HL-60/S4 (cell line): ENCODE measurements at regions not wholly inside any gene's neighbourhood (a gene's known extent, or its start where the extent isn't known, plus 50 kb on each side); places are given as distances from the start of the nearest gene placed in this dataset.

Experiments
- in situ Hi-C: fragments of 300-500 bp; cut with MboI; formaldehyde crosslinking; loops from 2 replicates; pipeline ENCODE4 v1.14.3; 2022; ENCODE audit warnings: low sequenced_read_pairs

- in situ Hi-C loops: no loop called here
Measured at GRCh38 chr2:235287375-235287733, 206.5 kb upstream of the AGAP1 start.

DNA sequence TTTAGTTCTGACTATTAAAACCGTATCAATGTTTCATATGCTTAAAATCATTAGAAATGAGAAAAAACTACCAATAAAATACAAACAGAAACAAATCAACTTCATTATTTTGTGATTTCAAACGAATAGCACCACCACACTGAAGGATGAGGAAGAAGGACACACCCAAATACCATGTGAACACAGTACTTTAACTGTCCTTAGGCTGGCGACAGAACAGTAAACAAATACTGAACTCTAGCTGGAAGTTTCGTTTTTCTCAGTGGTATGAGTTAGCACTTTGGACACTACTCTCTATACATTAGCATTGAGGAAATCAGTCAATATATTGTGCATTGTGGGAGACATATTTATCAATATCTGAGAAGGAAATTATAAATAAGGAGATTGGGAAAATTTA, 202.4 kb upstream of the AGAP1 start:
- in situ Hi-C loops: no loop called here

GRCh38 chr2:235293061-235293460, 200.8 kb upstream of the AGAP1 start:
- in situ Hi-C loops: no loop called here

- in situ Hi-C loops: no loop called here
Measured at GRCh38 chr2:235295831-235296230, 198.0 kb upstream of the AGAP1 start.

DNA sequence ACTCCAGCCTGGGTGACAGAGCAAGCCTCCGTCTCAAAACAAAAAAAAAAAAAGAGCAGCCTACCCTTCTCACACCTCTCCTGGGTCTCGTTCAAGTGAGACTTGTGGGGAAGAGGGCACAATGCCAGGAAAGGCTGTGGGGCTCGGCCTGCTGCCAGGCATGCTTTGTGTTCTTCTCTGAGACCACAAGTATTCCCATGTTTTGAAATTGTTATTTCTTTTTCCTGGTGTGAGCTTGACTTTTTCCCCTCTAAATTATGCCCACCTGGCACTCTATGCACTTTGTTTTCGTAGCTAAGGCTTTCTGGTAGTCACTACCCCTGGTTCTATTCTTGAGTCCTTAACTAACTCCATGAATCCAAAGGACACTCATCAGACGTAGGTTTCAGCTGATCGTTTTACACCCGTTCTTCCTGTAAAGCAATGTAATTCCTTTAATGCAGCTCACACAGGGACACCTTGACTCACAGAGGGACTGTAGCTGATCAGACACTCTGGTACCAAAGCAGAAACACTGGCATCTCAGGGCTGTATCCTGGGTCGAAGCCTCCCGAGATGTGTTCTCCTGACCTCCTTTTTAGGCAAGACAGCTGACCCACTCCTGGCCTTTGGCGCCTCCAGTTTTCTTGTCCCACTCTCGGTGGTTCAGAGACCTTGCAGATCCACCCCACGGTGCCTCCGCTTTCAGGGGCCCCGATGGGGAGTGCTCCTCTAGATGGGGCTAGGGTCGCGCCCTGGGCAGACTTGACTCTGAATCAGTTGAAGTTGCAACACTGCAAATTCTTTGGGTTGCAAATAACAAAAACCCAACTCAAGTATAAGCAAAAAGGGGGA, 193.3 kb upstream of the AGAP1 start:
- in situ Hi-C loops: no loop called here

- in situ Hi-C loops: no loop called here
Measured at GRCh38 chr2:235301202-235302076, 192.4 kb upstream of the AGAP1 start.

DNA sequence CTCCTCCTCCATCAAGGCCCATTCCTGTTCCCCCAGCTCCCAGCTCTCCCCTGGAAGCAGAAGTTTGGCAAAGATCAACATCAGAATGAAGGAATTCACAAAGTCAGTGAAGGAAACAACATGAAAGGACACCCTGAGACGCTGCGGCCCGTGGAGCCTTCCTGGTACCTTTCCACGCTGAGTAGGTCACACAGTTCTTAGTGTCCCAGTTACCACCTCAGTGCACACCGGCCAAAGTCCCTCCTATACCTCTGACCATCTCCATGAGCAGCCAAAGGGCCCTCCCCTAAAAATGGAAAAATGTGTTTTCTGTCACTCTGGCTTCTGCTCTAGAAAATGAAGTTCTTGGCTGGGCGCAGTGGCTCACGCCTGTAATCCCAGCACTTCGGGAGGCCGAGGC, 191.6 kb upstream of the AGAP1 start:
- in situ Hi-C loops: no loop called here

DNA sequence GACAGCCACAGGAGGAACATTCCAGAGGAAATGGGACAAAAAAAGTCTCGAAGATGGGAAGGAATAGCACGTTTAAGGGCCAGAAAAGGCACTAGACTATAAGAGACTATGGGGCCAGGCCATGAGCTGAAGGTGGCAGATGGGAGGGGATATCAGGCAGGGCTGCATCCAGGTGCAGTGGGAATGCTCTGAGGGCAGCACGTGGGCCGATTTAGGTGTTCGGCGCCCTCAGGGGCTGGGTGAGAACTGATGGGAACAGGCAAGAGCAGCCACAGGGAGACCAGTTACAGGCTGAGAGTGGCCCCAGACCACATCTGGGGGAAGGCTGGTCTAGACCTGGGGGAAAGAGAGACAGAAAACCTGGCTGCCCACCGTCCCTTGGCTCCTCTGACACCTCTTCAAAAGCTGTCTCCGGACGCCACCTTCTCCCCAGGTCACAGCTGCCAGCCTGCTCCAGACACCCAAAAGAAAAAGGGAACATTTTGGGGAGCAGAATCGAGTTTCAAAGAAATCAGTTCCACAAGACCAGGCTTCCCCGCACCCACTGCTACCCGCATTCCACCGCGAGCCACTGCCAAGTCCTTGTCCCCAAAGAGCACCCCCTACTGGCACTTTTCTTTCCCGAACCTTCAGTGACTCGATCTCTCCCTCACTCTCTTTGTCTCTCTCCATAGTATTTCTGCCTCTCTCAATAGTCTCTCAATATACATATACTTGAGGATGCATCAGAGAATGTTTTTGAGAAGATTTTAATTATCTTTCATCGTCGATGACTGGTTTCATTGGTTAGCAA, 190.1 kb upstream of the AGAP1 start:
- in situ Hi-C loops: no loop called here

- in situ Hi-C loops: no loop called here
Measured at GRCh38 chr2:235305678-235306077, 188.2 kb upstream of the AGAP1 start.

DNA sequence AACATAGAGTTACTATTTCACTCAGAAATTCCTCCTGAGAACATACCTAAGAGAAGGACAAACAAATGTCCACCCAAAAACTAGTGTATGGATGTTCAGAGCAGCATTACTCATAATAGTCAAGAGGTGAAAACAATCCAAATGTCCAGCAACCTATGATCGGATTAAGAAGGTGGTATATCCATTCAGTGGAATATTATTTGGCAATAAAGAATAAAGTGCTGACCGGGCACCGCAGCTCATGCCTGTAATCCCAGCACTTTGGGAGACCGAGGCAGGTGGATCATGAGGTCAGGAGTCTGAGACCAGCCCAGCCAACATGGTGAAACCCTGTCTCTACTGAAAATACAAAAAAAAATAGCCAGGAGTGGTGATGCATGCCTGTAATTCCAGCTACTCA, 182.8 kb upstream of the AGAP1 start:
- in situ Hi-C loops: no loop called here

- in situ Hi-C loops: no loop called here
Measured at GRCh38 chr2:235312571-235312970, 181.3 kb upstream of the AGAP1 start.

DNA sequence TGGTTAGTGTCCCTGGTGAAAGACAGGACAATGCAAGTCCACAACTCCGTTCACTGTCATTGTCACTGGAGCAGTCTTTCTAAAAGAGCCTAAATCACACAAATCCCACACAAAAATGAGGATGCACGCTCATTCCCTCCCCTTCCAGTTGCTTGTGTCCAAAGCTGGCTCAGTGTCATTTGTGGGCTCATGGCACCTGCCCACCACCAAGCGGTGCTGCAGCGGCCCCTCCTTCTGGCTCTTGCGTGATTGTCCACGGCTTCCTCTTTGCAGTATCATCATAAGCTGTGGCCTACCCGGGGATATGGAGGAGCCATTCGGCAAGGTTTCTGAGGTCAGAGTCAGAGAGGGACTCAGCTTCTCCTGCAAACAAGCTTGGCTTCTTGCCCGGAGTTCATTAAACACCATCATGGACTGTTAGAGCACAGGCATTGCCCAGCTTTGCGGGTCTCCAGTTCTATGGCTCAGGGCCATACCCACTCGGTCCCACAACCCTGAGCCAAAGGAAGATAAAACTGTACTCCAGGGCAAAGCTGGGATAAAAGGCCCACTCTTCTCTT, 179.4 kb upstream of the AGAP1 start:
- in situ Hi-C loops: no loop called here

DNA sequence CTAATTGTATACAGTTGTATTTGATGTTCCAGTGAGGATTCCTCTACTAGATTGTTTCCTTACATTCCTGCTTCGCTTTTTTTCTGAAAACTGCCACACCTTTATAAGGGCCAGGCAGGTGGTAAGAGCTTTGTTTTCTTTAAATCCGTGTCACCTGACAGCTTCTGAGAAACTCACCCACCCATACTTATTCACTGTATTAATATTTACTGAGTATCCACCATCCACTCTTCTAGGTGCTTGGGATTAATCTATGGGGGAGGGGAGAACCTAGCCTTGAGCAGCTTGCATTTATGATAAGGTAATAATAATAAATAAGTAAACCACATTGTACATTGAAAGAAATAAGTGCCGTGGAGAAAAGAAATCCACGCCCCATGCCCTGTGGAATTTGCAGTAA, 174.7 kb upstream of the AGAP1 start:
- in situ Hi-C loops: no loop called here

DNA sequence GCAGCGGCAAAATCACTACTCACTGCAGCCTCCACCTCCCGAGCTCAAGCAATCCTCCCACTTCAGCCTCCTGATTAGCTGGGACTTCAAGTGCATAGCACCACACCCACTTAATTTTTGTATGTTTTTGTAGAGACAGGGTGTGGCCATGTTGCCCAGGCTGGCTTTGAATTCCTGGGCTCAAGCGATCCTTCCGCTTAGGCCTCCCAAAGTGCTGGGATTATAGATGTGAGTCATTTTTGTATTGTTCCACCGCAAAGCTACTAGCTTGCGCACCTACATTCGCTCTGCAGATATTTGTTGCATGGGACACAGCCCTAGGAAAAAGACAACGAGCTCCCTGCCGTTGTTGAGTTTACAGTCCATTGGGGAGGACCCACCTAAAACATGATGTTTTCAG, 173.5 kb upstream of the AGAP1 start:
- in situ Hi-C loops: no loop called here

- in situ Hi-C loops: no loop called here
Measured at GRCh38 chr2:235324324-235324723, 169.5 kb upstream of the AGAP1 start.

DNA sequence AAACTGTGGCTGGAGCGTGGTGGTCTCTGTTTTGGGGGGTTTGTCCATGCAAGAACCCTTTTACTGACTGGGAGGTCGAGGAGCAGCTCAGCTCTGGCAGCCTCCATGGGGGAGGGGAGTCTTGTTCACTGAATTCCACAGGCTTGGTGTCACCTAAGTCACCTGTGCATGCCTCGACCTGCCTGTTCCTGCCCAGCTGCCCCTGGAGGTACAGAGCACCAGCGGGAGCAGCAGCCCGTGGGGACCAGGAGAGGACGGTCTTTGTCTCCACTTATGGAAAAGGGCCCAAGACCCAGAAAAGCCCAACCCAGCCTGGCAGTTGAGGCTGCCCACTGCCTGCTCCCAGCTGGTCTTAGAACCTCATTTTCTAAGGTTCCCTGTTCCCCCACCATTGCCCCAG, 168.7 kb upstream of the AGAP1 start:
- in situ Hi-C loops: no loop called here

DNA sequence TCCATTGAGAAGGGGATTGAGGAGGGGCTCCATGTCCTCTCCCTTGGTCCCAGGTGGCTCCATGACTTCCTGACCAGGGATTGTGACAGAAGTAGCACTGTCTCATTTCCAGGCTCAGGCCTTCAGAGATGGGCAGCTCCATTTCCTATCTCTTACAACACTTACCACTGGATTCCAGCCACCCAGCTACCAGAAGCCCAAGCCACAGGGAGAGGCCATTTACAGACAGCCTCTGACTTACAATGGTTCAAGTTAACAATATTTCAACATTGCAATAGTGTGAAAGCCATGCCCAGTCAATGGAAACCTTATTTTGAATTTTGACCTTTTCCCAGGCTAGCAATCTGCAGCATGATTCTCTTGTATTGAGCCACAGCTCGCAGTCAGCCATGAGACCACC, 164.9 kb upstream of the AGAP1 start:
- in situ Hi-C loops: no loop called here

DNA sequence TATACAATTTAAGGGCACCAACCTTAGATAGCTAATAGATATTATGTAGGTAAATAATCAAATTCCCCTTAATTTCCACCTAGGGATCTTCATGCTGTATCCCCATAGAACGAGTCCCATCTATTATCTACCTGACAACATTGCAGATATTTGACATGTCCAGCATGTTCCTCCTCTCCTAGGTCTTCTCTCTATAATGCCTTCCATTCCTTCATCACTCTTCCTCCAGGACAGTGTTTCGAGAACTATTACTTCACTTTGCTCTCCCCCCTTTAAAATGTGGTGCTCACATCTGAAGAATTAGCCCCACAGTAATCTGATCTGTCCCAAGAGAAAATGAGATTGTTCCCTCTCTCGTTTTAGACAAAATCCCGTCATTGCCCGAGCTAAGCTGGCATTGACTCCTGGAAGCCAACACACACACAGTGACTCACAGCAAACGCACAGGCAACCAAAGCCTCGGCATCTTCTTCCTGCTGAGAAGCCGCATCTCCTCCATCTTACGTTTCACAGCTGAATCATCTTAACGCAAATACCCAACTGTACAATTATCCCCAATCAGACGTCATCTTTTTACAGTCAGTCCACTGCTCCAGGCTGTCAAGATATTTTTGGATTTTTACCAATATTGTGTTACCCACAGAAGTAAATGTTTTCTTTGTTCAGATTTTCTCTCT, 162.9 kb upstream of the AGAP1 start:
- in situ Hi-C loops: no loop called here

DNA sequence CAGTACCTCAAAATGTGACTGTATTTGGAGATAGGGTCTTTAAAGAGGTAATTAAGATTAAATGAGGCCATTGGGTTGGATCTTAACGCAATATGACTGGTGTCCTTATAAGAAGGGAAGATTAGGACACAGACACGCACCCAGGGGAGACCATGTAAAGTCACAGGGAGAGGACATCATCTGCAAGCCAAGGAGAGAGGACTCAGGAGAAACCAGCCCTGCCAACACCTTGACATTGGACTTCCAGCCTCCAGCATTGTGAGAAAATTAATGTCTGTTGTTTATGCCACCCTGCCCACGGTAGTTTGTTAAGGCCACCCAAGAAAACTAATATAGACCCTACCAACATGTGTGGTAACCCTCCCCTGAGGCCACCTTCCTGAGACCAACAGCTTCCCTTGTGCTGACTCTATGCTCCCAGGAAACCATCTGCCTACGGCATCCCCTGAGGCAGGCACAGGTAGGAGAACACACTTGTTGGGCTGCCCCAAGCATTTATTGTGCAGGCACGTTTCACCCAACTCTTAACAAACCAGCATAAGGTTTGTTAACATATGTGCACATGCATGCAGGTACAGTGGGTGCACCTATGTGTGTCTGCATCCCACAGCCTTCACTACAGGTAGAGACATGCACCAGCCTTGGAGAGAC, 161.5 kb upstream of the AGAP1 start:
- in situ Hi-C loops: no loop called here

DNA sequence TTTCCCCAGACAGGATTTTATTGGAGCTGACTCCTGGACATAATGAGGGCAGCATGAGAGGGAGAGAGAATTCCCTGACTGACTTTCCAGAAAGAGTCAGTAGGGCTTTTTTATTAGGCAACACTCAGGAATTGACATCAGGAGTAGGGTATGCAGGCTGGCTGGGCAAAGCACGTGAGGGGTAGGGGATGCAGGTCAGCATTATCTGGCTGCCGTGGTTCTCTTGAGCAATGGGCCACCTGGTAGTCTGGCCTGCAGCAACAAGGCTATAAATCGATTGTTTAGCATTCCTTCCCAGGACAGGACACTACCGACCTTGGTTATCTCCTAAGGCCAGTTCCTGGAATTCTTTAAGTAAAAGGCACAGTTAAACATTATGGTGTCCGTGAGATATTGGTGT, 160.8 kb upstream of the AGAP1 start:
- in situ Hi-C loops: no loop called here
